ENCODE measurements at regions not wholly inside any gene's neighbourhood (a gene's known extent, or its start where the extent isn't known, plus 50 kb on each side); places are given as distances from the start of the nearest gene placed in this dataset.

DNA sequence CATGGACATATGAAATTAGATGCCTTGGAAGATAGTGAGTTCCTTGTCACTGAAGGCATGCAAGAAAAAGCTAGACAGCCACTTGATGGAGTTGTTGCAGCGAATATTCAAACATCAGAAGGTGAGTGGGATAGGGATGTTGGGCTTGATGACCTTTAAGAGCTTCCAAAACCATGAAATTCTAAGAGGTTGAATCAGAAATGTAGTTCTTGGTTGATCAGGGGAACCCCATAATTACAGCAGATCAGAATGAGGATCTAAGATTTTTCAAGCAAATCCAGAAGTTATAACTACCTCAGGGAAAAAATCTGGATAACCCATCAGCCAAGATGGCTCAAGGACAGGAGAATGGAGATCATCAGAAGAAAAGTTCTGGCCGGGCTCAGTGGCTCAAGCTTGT is 244.3 kb upstream of the NR4A3 start:
- TF ChIP-seq, protein P1, sequence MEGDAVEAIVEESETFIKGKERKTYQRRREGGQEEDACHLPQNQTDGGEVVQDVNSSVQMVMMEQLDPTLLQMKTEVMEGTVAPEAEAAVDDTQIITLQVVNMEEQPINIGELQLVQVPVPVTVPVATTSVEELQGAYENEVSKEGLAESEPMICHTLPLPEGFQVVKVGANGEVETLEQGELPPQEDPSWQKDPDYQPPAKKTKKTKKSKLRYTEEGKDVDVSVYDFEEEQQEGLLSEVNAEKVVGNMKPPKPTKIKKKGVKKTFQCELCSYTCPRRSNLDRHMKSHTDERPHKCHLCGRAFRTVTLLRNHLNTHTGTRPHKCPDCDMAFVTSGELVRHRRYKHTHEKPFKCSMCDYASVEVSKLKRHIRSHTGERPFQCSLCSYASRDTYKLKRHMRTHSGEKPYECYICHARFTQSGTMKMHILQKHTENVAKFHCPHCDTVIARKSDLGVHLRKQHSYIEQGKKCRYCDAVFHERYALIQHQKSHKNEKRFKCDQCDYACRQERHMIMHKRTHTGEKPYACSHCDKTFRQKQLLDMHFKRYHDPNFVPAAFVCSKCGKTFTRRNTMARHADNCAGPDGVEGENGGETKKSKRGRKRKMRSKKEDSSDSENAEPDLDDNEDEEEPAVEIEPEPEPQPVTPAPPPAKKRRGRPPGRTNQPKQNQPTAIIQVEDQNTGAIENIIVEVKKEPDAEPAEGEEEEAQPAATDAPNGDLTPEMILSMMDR (IDR thresholded peaks at IDR 0.05) = no peak
- no peak for TF ChIP-seq POLR2A (IDR thresholded peaks at IDR 0.05)
